Effector memory CD8-positive, alpha-beta T cell (primary cell): ENCODE measurements at regions not wholly inside any gene's neighbourhood (a gene's known extent, or its start where the extent isn't known, plus 50 kb on each side); places are given as distances from the start of the nearest gene placed in this dataset.

Experiments used
- ATAC-seq: fragments of 150-1000 bp; cut with Tn5 transposase; replicated peaks from 2 replicates; pipeline ENCODE4 v1.10.0; 2021; ENCODE audit warnings: mild to moderate bottlenecking, moderate library complexity
- DNase-seq, 3 experiments: peaks; one replicate each; pipeline ENCODE4 v3.0.0; 2021
- H3K27ac Mint-ChIP-seq, 2 donors: one replicate each; pipeline ENCODE4 v1.8.0; 2022; ENCODE audit warnings: mild to moderate bottlenecking in 2 of 2, mixed read lengths in 2 of 2, moderate library complexity in 2 of 2
- H3K27me3 Mint-ChIP-seq, 2 donors: one replicate each; pipeline ENCODE4 v1.8.0; 2022; ENCODE audit warnings: mixed read lengths in 2 of 2
- H3K36me3 Mint-ChIP-seq: one replicate; pipeline ENCODE4 v1.8.0; 2022; ENCODE audit warnings: mild to moderate bottlenecking, moderate library complexity, mixed read lengths; ENCODE audit not compliant: insufficient read depth
- H3K4me1 Mint-ChIP-seq, 2 donors: one replicate each; pipeline ENCODE4 v1.8.0; 2022; ENCODE audit warnings: low read depth in 2 of 2, mixed read lengths in 2 of 2
- H3K4me3 Mint-ChIP-seq, 2 donors: one replicate each; pipeline ENCODE4 v1.8.0; 2022; ENCODE audit warnings: mild to moderate bottlenecking in 2 of 2, mixed read lengths in 2 of 2, moderate library complexity in 2 of 2
- H3K9me3 Mint-ChIP-seq, 2 donors: one replicate each; pipeline ENCODE4 v1.8.0; 2022; ENCODE audit warnings: mixed read lengths in 2 of 2

- no peak for ATAC-seq
- no peak for DNase-seq
- H3K36me3 Mint-ChIP-seq: no peaks in the 10 kb centered on the region
- H3K4me3 Mint-ChIP-seq: no peak overlapping the region
- peaks cover 0 to 4% of the 10 kb centered on the region in 2 donors for H3K4me1 Mint-ChIP-seq
- peaks cover 0 to 19% of the 10 kb centered on the region in 2 donors for H3K27me3 Mint-ChIP-seq
- no peak overlapping the region for H3K27ac Mint-ChIP-seq
- H3K9me3 Mint-ChIP-seq: peaks cover 6 to 8% of the 10 kb centered on the region in 2 donors
Observed at GRCh38 chr19:28402701-28403290, 810.2 kb downstream of the UQCRFS1 start.

- ATAC-seq (no peak), DNase-seq (no peak)
- no peak overlapping the region for H3K27ac Mint-ChIP-seq
- H3K9me3 Mint-ChIP-seq: peaks cover 6 to 8% of the 10 kb centered on the region in 2 donors
- no peaks in the 10 kb centered on the region for H3K36me3 Mint-ChIP-seq
- H3K4me1 Mint-ChIP-seq: peaks cover 0 to 4% of the 10 kb centered on the region in 2 donors
- H3K27me3 Mint-ChIP-seq: peaks cover 0 to 19% of the 10 kb centered on the region in 2 donors
- H3K4me3 Mint-ChIP-seq: no peak overlapping the region
Observed at GRCh38 chr19:28401739-28402424, 811.1 kb downstream of the UQCRFS1 start.

- DNase-seq (no peak), ATAC-seq (no peak)
- Mint-ChIP-seq H3K4me1 (peaks cover 0 to 4% of the 10 kb centered on the region in 2 donors), H3K4me3 (no peak overlapping the region), H3K27ac (no peak overlapping the region), H3K36me3 (no peaks in the 10 kb centered on the region), H3K9me3 (peaks cover 6 to 8% of the 10 kb centered on the region in 2 donors), H3K27me3 (peaks cover 0 to 19% of the 10 kb centered on the region in 2 donors)
Observed at GRCh38 chr19:28400953-28401671, 811.8 kb downstream of the UQCRFS1 start.

- Mint-ChIP-seq H3K4me1 (no peaks in the 10 kb centered on the region), H3K27me3 (peaks cover 0 to 7% of the 10 kb centered on the region in 2 donors), H3K9me3 (peaks cover 6 to 8% of the 10 kb centered on the region in 2 donors), H3K36me3 (no peaks in the 10 kb centered on the region), H3K27ac (no peak overlapping the region), H3K4me3 (no peak overlapping the region)
- no peak for ATAC-seq
- DNase-seq: no peak
Observed at GRCh38 chr19:28399187-28399586, 813.8 kb downstream of the UQCRFS1 start.

GRCh38 chr19:28397800-28398199, 815.2 kb downstream of the UQCRFS1 start:
- H3K27ac Mint-ChIP-seq: no peak overlapping the region
- H3K4me3 Mint-ChIP-seq: no peak overlapping the region
- H3K9me3 Mint-ChIP-seq: peaks cover 6 to 8% of the 10 kb centered on the region in 2 donors
- peaks cover 0 to 3% of the 10 kb centered on the region in 2 donors for H3K4me1 Mint-ChIP-seq
- H3K27me3 Mint-ChIP-seq: no peaks in the 10 kb centered on the region
- ATAC-seq (no peak), DNase-seq (no peak)
- H3K36me3 Mint-ChIP-seq: no peaks in the 10 kb centered on the region

GRCh38 chr19:28397306-28397705, 815.6 kb downstream of the UQCRFS1 start:
- Mint-ChIP-seq H3K27me3 (no peaks in the 10 kb centered on the region), H3K27ac (no peak overlapping the region), H3K4me1 (peaks cover 0 to 3% of the 10 kb centered on the region in 2 donors), H3K4me3 (no peak overlapping the region), H3K36me3 (no peaks in the 10 kb centered on the region), H3K9me3 (peaks cover 6 to 8% of the 10 kb centered on the region in 2 donors)
- ATAC-seq: no peak
- DNase-seq: no peak

- peaks cover 0 to 3% of the 10 kb centered on the region in 2 donors for H3K4me1 Mint-ChIP-seq
- DNase-seq: no peak
- no peak for ATAC-seq
- no peak overlapping the region for H3K27ac Mint-ChIP-seq
- H3K4me3 Mint-ChIP-seq: no peak overlapping the region
- H3K36me3 Mint-ChIP-seq: no peaks in the 10 kb centered on the region
- peaks cover 6 to 8% of the 10 kb centered on the region in 2 donors for H3K9me3 Mint-ChIP-seq
- H3K27me3 Mint-ChIP-seq: no peaks in the 10 kb centered on the region
Observed at GRCh38 chr19:28396287-28396831, 816.6 kb downstream of the UQCRFS1 start.

- Mint-ChIP-seq H3K27me3 (no peaks in the 10 kb centered on the region), H3K9me3 (peaks cover 4 to 7% of the 10 kb centered on the region in 2 donors), H3K4me3 (no peak overlapping the region), H3K27ac (no peak overlapping the region), H3K36me3 (no peaks in the 10 kb centered on the region), H3K4me1 (peaks cover 0 to 3% of the 10 kb centered on the region in 2 donors)
- DNase-seq: no peak
- ATAC-seq: no peak
Observed at GRCh38 chr19:28394725-28395124, 818.2 kb downstream of the UQCRFS1 start.

- Mint-ChIP-seq H3K4me1 (peaks cover 0 to 3% of the 10 kb centered on the region in 2 donors), H3K27ac (no peak overlapping the region), H3K9me3 (no peaks in the 10 kb centered on the region), H3K27me3 (no peaks in the 10 kb centered on the region), H3K4me3 (no peak overlapping the region), H3K36me3 (no peaks in the 10 kb centered on the region)
- DNase-seq (no peak), ATAC-seq (no peak)
Observed at GRCh38 chr19:28393574-28394336, 819.2 kb downstream of the UQCRFS1 start.

- Mint-ChIP-seq H3K9me3 (peaks cover 0 to 7% of the 10 kb centered on the region in 2 donors), H3K4me3 (no peak overlapping the region), H3K27ac (no peak overlapping the region), H3K4me1 (peaks cover 3 to 4% of the 10 kb centered on the region in 2 donors), H3K27me3 (no peaks in the 10 kb centered on the region), H3K36me3 (no peaks in the 10 kb centered on the region)
- DNase-seq (no peak), ATAC-seq (no peak)
Observed at GRCh38 chr19:28388988-28389387, 824.0 kb downstream of the UQCRFS1 start.

GRCh38 chr19:28387507-28387906, 825.4 kb downstream of the UQCRFS1 start:
- DNase-seq: no peak
- Mint-ChIP-seq H3K4me1 (peaks cover 0 to 4% of the 10 kb centered on the region in 2 donors), H3K9me3 (peaks cover 0 to 7% of the 10 kb centered on the region in 2 donors), H3K27ac (no peak overlapping the region), H3K27me3 (no peaks in the 10 kb centered on the region), H3K4me3 (no peak overlapping the region), H3K36me3 (no peaks in the 10 kb centered on the region)
- ATAC-seq: no peak

- ATAC-seq (peak; percentile 29), DNase-seq (no peak)
- Mint-ChIP-seq H3K9me3 (peaks cover 0 to 7% of the 10 kb centered on the region in 2 donors), H3K36me3 (no peaks in the 10 kb centered on the region), H3K27ac (peak overlapping the region in 1 of 2 donors; percentile 87), H3K4me3 (peak overlapping the region in 1 of 2 donors; percentile 7), H3K27me3 (no peaks in the 10 kb centered on the region), H3K4me1 (peaks cover 0 to 4% of the 10 kb centered on the region in 2 donors)
Observed at GRCh38 chr19:28386470-28386869, 826.5 kb downstream of the UQCRFS1 start.

GRCh38 chr19:28386066-28386465, 826.9 kb downstream of the UQCRFS1 start:
- no peak for ATAC-seq
- Mint-ChIP-seq H3K27ac (peak overlapping the region in 1 of 2 donors; percentile 87), H3K4me1 (peaks cover 0 to 4% of the 10 kb centered on the region in 2 donors), H3K36me3 (no peaks in the 10 kb centered on the region), H3K4me3 (peak overlapping the region in 1 of 2 donors; percentile 7), H3K9me3 (peaks cover 0 to 7% of the 10 kb centered on the region in 2 donors), H3K27me3 (peaks cover 0 to 1% of the 10 kb centered on the region in 2 donors)
- no peak for DNase-seq
